ENCODE measurements at regions not wholly inside any gene's neighbourhood (a gene's known extent, or its start where the extent isn't known, plus 50 kb on each side); places are given as distances from the start of the nearest gene placed in this dataset.
"Not testable (repeated sequence)": the region's sequence is repeated elsewhere in the genome, so short reads cannot be mapped to it uniquely, and the experiment has no call there.

DNA sequence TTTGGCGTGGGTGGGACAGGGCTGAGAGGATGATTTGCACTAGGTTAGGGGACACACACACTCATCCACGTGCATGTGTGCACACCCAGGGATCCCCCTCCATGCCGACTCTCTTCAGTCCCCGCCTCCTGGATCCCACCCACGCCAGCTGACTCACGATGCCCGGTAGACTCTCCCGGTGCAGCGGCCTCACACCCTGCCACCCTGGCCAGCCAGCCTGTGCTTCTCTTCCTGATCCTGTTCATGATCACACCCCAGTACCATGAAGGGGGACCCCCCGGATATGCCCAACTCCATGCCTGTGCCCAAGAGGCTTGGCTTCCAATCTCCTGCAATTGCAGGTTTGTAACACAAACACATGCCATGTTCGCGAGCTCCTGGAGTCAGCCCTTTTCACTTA lies 157.8 kb upstream of the HDAC4 start:
- no peak for DNase-seq

DNA sequence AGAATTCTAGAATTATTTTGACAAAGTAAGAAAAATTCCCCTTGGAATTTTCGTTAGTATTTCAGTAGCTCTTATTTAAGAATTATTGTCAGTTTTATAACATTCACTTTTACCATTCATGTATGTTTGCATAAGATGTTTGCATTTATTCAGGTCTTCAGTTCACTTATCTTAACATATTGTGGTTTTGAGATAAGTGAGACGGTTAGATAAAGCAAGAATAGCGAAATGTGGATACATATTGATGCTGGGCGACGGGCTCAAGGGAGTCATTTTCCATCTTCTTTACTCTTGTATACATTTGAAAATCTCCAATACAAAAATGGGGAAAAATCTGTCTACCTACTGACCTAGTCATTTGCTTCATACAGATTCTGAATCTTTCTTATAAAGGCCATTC lies 156.7 kb upstream of the HDAC4 start:
- no peak for DNase-seq

DNA sequence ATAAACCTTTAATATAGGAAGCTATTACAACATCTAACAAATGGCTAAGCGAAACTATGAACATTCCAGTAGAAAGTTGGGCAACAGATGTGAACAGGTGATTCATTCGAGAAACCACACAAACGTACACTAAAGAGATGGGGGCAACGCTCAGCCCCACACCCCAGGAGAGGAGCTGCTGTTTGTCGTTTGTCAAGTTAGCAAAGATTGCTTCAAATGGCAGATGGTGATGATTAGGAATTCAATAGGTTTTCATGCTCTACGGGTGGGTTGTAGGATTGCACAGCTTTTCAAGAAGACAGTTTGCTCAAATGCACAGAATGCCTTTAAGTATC lies 154.7 kb upstream of the HDAC4 start:
- DNase-seq: no peak

DNA sequence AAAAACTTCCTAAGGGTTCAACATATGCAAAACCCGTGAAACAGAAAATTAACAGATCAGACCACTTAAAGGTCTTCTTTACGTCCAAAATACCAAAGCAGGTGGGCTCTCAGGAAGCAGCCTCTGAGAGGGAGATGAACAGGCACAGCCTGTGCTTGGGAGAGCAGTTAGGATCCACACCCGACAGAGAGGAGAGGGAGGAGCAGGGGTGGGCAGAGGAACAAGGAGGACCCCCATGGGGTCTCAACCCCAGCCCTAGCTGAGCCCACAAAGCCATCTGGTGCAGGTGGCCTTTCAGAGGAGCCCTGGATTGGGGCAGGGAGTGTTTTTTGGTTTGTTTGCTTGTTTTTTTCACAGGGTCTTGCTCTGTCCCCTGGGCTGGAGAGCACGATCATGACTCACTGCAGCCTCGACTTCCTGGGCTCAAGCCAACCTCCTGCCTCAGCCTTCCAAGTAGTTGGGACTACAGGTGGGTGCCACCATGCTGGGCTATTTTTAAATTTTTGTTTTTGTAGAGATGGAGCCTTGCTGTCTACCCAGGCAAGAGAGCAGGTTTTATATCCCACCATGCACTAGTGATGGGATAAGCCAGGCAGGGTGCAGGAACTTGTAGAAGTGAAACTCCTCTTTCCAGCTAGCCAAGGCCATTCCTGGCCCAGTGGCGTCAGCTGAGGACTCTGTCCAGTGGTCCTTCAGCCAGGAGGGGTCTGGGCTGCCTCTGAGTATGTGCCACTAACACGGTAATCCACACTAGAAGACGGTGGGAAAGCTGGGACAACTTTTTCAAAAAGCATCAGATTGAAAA lies 154.1 kb upstream of the HDAC4 start:
- DNase-seq: no peak

DNA sequence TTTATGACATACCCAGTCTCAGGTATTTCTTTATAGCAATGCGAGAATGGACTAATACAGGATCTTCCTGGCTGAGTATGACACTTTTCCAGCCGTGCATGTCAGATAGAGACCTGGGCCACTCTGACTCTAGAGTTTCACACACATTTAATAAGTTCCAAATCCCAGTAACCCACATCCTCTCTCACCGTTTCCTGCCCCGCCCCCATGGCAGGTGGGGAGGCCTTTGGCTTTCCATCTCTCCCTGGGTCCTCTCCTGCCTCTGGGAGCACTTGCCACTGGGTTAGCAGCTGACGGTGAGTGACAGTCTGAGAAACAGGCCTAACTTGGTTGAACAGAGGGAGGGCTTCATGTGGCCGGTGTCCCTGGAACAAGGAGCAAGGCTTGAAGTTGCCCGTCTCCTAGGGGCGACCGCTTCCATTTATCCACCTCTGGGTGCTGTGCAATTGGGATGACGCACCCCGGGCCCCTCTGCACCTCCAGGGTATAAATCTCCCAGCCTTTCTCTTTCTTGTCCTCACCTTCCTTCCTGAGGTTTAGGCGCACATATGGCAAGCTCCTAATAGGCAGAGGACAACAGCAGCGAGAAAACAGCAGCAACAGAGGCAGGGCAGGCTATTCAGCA lies 152.7 kb upstream of the HDAC4 start:
- DNase-seq: no peak

DNA sequence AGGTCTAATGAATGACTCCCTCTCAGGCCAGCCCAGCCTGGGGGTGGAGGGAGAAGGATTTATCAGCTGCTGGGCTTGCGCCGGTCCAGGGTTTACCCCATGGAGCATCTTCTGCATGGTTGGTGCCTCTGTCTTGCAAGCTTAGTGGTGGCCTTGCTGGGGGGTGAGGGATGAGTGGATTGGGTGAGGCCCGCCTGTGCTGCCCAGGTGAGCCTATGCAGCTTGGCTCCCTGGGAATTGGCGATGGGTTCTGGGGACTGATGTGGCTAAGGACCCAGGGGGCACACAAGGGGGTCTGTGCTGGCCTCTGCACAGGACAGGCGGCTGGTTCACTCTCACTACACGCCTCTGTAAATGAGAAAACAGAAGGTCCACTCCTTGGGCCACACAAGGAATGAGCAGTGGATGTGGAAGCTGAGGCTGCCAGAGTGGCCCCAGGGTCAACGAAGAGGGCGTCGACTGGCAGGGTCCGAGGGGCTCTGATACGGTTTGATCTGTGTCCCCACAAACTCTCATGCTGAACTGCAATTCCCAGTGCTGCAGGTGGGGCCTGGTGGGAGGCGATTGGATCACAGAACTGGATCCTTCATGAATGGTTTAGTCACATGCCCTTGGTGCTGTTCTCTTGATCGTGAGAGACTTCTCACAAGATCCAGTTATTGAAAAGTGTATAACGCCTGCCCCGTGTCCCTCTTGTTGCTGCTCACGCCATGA lies 151.6 kb upstream of the HDAC4 start:
- DNase-seq: no peak

DNA sequence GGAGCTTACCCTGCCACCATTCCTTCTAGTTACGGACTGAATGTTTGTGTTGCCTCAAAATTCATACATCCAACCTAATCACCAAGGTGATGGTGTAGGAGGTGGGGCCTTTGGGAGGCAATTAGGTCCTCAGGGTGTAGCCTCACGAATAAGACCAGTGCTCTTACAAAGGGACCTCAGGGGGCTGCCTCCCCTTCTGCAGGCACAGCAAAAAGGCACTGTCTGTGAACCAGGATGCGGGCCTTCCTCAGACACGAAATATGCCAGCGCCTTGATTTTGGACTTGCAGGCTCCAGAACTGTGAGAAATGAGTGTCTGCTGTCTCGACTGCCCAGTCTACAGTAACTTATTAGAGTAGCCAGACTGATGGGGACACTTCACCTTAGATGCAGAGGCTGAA lies 150.4 kb upstream of the HDAC4 start:
- DNase-seq: no peak

DNA sequence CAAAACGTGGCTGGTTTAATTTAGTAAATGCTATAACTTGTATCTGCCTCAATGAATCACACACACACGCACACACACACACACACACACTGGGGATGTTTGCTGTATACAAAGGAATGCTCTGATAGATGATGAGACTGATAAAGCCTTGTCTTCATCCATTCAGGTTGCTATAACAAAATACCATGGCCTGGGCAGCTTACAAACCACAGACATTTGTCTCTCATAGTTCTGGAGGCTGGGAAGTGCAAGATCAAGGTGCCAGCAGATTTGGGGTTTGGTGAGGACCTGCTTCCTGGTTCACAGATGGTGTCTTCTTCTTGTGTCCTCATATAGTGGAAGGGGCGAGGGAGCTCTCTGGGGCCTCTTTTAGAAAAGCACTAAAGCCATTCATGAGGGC lies 149.5 kb upstream of the HDAC4 start:
- DNase-seq: no peak

DNA sequence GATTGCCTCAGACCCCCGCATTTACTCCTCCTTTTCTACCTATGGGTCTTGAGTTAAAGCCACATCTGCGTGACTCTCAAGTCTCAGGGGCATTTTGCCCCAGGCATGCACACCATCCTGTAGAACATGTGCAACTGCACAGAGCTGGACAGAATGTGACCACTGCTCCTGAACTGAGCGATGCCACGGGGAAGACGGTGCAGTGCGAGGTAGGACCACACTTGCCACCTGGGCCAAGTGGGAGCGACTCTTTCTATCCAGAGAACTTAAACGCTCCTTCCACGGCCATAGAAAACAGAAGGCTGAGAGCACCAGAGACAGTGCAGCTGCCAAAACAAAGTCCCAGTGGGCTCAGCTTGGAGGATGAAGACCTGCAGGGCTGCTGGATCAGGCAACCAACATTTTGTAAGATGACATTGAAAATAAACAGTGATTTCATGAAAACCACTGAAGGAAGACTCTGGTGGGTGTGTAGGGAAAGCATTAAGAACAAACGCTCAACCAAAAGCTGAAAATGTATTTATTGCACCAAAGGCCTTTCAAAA lies 149.0 kb upstream of the HDAC4 start:
- DNase-seq: no peak

DNA sequence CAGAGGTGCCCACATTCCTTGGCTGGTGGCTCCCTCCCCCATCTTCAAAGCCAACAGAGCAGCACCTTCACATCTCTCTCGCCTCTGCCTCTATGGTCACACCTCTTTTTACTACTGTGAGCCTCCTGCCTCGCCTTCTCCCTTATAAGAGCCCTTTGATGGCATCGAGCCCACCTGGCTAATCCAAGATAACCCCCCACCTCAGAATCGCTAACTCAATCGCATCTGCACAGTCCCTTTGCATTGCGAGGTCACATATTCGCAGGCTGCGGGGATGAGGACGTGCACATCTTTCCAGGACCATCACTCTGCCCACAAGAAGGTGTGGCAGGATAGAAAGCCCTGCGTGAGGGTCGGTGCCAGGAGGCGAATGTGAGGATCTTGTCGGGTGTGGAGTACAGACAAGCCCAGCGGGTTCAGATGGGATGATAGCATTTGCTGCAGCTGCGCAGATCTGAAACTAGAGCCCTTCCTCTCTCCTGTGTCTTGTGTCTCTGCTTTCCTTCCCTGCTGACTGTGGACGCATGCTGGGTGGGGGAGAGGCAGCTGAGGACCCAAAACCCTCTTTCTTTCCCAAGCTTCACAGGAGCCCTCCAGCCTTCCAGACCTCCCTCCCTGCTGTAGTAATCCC lies 148.3 kb upstream of the HDAC4 start:
- DNase-seq: no peak

DNA sequence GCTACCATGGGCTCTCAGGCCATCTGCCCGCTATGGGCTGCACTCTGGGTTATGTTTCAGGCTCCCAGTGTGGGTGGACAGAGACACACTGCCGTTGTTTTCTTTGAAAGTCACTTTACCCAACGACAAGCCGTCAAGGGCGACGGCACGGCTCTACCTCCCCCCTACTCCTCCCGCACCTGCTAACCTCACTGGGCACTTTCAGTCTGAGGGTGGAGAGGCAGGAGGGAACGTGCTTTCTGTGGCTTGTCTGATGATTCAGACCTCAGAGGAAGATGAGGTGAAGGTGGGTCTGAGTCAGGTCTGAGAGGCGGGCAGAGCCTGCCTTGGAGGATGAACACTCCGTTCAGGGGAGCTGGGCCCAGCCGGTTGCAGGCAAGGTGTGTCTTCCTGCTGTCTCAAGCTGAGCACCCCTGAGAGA lies 147.6 kb upstream of the HDAC4 start:
- peak; percentile 57 for DNase-seq

DNA sequence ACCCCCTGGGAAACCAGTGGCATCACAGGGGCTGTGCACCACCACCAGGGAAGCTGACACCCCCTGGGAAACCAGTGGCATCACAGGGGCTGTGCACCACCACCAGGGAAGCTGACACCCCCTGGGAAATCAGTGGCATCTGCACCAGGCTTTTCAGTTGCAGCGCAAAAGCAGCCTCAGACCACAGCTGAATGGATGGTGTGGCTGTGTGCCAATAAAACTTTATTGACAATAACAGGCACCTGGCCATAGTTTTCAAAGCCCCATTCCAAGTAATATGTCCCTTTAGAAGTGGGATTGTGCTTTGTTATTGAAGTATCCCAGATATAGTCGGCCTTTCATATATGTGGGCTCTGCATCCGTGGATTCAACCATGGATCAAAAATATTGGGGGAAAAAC lies 146.3 kb upstream of the HDAC4 start:
- not testable (repeated sequence) for DNase-seq

DNA sequence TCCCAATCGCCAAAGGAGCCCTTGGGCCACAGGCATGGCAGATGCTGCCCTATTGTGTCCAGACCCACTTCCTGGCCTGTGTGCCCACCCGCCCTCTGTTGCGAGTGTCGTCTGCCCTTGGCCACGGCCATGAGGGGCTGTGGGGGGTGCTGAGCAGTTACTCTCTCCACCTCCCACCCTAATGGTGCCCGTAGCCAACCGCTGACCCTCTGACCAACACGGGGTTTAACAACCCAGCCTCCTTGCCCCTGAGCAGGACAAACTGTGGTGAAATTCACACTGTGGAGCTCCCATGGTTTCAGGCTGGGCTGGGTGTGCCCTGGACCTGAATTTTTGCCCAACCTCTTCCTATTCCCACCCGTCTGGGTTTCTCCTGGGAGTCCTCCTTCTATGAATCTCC lies 145.7 kb upstream of the HDAC4 start:
- DNase-seq: no peak

DNA sequence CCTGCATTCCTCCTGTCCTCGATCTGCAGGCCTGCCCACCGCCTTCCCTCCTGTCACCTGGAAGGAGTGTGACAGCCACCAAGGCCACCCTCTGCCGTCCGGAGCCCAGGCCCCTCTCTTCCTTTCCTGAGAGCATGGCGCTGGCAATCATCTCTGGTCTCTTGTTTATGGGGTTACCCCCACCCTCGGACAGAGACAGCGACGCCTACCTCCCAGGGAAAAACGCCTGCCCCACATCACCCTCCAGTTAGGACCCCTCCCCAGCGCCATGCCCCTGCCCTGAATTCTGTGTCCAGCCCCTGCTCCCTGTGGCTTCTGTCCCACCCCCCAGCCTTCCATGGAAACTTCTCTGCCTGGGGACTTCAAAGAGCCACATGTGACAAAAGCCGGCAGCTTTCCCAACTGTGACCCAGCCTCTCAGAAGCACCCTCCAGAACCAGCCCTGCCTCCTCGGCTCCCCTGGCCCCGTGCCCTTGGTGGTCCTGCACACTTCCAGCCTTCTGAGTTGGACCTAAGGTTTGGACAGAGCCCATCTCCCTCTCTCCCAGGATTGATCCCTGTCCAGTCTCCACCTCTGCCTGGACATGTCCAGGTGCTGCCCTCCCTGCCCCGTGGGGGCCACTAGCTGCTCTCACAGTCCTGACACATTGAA lies 145.0 kb upstream of the HDAC4 start:
- no peak for DNase-seq

DNA sequence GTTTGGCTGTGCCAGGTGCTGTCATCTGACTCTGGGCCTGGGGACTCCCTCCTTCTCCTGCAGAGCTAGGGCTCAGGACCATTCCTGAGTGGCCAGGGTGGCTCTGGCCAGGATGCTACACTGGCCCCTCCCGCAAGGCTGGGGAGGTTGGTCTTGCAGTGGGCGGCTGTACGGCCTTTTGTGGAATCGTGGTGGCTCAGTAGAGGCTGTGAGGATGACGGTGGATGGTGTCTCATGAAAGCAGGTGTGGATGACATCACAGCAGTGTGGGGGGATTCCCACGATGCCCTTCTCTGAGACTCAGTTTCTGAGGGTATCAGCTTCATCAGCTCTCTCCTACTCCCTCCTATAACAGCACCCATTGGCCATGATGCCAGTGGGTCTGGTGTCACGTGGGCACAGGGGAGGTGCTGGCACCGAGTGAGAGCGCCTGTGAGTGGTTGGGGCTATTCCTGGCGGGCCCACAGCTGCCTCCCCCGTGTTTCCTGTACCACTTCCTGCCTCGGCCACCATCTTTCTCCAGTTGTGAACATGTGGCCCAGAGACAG lies 144.2 kb upstream of the HDAC4 start:
- DNase-seq: peak; percentile 41

DNA sequence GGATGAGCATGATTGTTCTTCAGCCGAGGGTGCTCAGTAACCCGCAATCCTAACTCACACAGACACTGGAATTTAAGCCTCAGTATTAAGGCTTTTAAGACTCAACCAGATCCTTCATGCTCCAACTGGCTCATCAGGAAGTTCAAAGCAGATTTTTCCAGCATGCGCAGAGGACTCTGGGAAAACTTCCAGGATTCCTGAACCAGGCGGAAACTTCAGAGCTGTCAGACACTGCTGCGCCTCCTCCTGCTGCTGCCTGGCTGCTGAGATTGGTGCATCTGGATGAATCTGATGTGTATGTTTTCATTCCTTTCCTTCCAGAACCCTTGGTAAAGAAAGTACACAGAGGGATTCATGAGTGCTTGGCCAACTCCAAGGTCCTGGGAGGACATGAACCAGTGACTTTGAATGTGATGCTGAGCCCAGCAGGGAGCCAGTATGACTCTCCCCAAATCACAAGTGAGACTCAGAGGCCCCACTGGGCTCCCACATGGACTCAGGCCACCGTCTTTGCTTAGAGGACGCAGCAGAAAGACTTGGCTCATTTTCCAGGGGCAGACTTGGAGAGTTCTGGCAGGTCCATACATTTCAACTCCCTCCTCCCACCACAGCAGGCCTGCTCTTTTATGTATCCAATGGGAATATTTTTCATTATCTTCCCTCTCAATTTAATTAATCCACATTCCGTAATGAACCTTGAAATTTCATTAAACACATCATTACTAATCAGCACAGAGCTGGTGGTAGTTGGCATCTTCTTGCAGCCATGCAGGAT lies 143.5 kb upstream of the HDAC4 start:
- no peak for DNase-seq

DNA sequence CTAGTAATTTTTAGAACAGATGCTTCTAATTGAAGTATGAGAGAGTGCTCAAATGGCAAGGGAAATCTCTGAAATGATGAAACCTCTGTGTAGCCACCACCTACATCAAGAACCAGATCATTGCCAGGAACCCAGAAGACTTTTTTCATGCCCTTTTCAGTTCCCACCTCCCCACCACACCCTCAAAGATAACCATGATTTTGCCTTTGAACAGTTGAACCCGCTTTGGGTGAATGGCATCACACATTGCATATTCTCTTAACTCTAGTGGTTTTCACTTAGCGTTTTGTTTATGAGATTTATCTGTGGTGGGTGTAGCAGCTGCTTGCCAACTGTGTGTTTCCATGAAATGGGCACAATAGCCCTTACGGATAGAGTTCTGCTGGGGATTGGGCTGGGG lies 142.9 kb upstream of the HDAC4 start:
- DNase-seq: no peak

DNA sequence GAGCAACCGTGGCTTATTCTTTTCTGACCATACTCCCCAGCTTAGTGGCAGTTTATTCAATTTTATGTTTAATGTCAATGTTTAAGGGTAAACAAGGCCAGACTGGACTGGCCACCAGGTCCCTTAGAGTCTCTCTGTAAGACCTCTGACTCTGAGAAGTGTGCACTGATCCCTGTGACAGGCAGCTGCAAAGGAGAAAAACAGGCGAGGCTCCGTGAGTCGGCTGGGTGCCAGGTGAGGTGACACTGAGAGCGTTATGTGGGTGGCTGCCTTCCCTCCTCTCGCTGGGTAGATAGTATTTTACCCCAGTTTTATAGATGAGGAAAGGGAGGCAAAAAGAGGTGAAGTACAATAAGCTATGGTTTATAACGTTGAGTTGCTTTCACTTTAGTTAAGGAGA lies 139.4 kb upstream of the HDAC4 start:
- DNase-seq: no peak

DNA sequence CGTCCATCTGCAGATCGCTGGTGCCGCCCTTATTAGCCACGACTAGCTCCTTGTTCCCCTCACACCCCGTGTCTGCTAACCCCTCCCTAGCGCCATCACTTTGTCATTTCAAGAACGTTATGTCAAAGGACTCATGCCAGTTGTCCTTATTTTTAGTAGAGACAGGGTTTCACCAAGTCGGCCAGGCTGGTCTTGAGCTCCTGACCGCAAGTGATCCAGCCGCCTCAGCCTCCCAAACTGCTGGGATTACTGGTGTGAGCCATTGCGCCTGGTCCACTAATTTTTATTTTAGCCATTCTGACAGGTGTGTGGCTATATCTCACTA lies 138.9 kb upstream of the HDAC4 start:
- DNase-seq: no peak

DNA sequence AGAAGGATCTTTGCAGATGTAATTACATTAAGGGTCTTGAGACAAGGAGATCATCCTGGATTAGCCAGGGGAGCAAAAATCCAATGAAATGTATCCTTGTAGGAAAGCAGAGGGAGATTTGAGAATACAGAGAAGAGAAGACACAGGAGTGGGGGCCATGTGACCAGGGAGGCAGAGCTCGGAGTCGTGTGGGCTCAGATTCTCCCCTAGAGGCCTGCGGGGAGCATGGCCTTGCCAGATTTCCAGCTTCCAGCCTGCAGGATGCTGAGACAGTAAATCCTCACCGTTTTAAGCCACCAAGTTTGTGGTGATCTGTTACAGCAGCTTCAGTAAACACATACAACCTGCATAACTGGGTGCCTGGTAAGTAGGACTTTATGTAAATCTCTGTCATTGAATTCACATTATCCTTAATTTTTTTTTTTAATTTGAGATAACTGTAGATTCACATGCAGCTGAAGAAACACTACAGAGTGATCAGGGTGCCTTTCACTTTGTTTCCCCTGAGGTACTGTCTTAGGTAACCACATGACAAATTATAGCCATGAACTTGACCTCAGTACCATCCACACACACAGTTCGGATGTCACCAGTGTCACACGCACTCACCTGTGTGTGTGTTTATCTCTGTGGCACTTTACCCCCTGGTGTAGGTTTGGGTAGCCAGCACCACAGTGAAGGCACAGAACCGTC lies 138.4 kb upstream of the HDAC4 start:
- no peak for DNase-seq

DNA sequence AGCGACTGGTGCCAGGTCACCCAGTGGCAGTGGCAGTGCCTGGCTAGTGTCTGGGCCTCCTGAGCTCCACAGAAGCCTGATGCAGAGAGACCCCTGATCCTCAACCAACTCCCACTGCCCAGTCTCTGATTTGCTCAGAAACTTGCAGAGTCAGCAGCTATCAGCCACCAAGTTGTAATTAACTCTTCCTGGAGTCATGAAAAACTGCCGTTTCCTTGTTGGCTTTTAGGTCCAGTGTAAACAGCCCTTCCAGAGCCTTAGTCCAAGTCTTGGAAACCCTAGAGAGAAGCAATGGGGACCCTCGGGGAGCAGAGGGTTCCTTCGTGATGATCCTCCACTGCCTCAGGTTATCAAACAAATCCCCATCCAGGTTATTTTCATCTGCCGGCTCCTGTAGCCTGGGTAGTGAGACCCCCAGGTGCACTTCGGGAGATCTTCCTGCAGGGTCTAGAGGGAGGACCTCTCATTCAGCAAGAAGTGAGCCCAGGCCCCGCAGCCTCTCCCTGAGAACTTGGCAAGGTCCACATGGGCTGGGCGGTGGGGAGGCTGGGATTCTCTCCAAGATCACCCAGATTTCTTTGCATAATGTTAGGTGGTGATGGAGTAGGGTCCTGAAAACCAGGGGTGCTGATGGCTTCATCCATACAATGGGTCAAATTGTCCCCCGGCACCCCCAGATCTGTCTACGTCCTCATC lies 137.7 kb upstream of the HDAC4 start:
- no peak for DNase-seq
